EL (cell line): ENCODE measurements at regions not wholly inside any gene's neighbourhood (a gene's known extent, or its start where the extent isn't known, plus 50 kb on each side); places are given as distances from the start of the nearest gene placed in this dataset.
"Not testable (repeated sequence)": the region's sequence is repeated elsewhere in the genome, so short reads cannot be mapped to it uniquely, and the experiment has no call there.

Experiments used
- DNase-seq: peaks from one replicate; pipeline ENCODE4 v3.0.0-alpha.2; 2016

- no peak for DNase-seq
Observed at GRCh38 chrX:5683996-5684395, 544.7 kb downstream of the NLGN4X start.

DNA sequence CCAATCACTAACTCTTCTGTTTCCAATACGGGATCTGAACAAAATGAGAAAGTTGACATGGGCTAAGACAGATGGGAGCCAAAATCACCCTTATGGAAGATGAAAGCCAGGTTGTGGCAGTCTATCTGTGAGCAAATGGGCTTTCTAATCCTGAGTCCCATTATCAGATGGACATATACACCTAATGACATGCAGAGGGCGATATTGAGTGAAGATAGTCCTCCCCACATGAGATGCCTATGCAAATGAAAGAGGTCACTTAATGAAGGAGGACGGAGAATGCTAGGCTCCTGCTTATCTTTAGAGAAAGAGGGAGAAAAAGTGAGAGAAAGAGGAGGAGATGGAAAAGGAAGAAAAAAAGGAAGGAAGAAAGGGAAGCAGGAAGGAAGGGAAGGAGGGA lies 547.5 kb downstream of the NLGN4X start:
- no peak for DNase-seq

DNA sequence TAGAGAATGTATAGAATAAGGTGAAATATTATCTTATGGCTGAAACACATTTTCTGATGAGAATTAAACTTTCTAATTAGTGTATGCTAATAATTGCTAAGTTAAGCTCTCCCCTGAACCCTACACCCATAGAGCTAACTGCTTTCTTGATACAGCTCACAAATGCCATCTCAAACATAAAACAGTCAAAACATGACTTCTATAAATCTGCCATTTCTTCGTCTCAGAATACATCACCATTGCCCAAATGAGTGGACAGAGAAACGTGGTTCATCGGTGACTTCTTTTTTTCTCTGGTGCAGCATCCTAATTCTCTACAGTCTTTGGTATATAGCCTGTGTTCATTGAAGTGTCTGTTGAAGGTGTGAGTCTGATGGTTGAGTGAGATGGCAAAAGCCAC lies 554.6 kb downstream of the NLGN4X start:
- no peak for DNase-seq

DNA sequence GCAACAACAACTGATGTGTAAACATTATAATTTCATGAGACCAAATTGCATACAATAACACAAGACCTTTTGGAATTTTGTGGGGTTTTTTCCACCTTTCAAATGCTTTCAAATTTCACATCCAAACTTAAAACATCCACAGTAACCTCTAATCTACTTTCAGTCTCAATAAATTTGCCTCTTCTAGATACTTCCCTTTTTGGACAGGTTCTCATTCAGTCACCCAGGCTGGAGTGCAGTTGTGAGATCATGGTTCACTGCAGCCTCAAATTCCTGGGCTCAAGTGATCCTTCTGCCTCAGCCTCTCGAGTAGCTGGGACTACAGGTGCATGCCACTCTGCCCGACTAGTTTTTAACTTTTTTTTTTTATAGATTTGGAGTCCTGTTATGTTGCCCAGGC lies 556.6 kb downstream of the NLGN4X start:
- DNase-seq, result no peak

DNA sequence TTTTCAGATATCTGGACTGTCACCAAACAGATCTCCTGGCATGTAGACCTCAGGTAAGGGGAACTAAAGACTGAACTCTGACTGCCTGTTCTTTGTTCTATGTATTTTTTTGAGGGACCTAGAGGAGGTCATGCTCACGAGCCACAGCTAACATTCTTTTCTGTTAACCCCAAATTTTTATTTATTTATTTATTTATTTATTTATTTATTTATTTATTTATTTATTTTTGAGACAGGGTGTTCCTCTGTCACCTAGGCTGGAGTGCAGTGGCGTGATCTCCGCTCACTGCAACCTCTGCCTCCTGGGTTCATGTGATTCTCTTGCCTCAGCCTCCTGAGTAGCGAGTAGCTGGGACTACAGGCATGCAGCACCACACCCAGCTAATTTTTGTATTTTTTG lies 562.0 kb downstream of the NLGN4X start:
- not testable (repeated sequence) for DNase-seq

- DNase-seq, result no peak
Observed at GRCh38 chrX:5656544-5656943, 572.1 kb downstream of the NLGN4X start.

GRCh38 chrX:5650904-5651303 lies 577.8 kb downstream of the NLGN4X start:
- DNase-seq, result no peak

DNA sequence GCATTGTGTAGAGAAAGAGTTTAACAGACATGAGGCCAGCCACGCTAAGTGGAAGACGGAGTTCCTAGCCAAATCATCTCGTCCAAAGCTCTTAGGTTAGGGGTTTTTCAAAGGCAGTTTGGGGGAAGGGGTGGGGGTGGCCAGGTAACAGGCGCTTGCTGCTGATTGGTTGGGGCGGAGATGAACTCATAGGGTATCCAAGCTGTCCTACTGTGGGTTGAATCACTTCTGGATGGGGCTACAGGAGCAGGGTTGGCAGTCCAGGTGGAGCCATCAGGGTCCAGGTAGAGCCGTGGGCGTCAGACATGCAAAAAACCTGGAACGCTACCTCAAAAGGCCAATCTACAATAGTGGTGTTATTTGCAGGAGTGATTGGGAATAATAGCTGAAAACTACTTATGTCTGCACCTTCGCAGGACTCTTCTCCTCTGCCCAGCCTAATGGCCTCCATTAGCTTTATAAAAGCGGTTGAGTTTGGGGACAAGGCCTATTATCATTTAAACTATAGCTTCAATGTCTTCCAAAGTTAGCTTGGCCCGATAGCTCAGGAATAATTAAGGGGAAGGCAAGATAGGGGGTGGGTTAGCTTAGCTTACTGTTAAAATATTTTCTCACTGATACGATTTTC lies 579.6 kb downstream of the NLGN4X start:
- DNase-seq, result no peak

- no peak for DNase-seq
Observed at GRCh38 chrX:5646818-5647217, 581.8 kb downstream of the NLGN4X start.

DNA sequence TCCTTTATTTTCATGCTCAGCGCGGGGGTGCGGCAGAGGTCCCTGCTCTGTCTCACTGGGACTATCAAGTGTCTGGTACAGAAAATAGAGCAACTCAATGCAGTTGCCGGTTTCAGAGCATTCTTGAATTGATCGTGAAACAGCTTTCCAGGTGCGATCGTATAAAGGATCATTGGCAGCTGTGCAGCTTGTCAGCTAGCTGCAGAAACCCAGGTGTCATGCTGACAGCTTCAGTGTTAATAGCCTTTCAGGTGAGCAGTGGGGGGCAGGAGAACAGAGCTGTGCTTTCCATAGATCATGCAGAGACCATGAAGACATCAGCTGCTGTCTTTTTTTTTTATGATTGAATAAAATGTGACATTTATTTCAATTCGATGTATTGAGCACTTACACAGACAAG lies 583.9 kb downstream of the NLGN4X start:
- DNase-seq, result no peak

DNA sequence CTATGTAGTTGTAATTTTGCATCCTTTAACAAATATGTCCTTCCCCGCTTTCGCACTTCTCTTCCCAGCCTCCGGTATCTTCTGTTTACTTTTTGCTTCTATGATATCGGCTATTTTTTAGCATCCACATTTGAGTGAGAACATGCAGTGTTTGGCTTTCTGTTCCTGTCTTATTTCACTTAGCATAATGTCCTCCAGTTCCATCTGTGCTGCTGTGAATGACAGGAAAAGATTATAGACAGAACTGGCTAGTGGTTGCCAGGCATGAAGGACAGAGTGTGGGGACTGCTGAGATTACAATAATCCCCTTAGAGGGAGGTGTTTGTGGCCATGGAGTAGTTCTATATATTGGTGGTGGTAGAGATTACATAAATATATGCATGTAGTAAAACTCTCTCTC lies 588.6 kb downstream of the NLGN4X start:
- no peak for DNase-seq

GRCh38 chrX:5638572-5638971 lies 590.1 kb downstream of the NLGN4X start:
- DNase-seq, result no peak

DNA sequence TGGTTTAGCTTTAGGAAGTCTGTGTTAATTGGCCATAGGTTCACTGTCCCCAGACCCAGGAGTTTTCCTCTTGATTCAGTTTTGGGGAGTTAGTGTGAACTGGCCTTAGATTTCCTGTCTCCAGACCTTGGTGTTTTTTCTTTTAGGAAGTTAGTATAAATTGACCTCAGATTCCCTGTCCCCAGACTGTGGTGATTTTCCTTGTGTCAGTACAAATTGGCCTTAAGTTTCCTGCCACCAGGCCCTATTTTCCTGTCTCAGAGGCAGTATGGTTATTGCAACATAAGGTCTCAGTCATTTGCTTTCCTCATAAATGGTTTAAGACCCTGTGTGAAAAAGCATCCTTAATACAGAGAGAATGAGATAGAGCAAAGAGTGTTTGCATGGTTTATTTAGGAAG lies 595.8 kb downstream of the NLGN4X start:
- no peak for DNase-seq

GRCh38 chrX:5632061-5632614 lies 596.5 kb downstream of the NLGN4X start:
- DNase-seq, result no peak

- no peak for DNase-seq
Observed at GRCh38 chrX:5617666-5618065, 611.0 kb downstream of the NLGN4X start.

GRCh38 chrX:5595570-5595969 lies 633.1 kb downstream of the NLGN4X start:
- DNase-seq, result no peak

GRCh38 chrX:5586726-5587125 lies 641.9 kb downstream of the NLGN4X start:
- no peak for DNase-seq

DNA sequence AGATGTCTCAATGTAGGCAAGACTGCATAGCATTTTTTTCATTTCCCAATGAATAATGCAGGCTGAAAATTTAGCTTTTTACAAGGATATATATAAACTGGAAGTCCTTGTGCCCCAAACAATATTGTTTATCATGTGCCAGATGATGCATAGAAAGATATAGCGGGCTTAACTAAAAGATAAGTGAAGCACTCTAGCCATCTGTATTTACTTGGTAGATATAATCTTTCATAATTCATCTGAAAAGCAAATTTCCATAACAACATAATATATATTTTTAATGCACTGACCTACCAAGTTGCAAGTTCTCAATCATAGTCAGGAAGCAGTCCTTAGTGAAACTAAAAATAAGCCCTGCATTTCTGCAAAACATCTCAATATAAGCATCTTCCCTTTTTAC lies 653.3 kb downstream of the NLGN4X start:
- no peak for DNase-seq

DNA sequence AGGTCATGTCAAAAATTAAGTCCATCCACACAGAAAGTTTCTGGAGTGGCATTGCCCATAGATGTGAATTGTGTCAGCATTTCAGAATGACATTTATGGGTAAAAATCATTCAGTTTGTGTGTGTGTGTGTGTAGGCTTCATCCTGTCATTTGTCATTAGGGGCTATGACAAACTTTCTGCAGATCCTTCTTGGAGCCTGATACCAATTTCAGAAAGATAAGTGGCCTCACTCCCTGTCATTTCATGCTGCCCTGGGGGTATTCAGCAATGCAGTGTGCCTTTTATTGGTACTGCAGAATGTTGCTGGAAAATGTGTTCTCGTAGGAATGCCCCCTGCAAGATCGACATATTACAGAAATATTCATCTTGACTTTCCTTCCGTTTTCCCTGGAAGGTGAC lies 659.7 kb downstream of the NLGN4X start:
- no peak for DNase-seq

DNA sequence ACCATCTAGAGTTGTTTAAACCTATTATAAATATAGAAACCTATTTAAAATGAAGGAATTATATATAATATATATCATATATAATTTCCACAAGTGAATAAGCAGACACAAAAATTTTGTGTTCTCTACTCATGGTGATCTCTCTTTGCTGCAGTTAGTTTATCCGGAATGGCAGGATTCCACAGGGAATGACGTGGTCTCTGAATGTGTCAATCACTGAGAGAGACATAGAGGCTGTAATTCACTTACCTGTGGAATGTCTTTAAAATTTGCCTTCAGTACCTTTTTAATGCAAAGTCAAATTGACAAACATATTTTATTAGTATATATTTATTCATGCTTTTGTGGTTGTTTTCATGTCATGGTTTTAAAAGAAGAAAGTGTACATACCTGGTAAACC lies 669.3 kb downstream of the NLGN4X start:
- no peak for DNase-seq

DNA sequence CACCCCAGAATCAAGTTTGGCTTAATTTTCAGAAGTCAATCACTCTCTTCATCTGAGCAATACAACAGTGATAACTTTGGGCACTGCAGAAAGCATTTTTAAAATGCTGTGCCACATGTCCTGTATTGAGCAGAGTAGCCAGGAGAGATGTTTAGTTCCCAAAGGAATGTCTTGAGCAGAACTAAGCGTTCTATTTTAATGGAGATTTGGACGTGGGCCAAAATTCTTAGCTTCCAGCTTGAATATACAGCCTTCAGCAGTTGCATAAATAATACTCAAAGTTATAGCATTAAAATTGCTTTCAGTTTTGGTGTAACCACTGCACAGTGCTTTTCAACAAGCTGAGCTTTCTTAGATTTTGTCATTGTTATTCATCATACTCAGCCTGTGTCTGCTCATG lies 679.2 kb downstream of the NLGN4X start:
- DNase-seq, result no peak

DNA sequence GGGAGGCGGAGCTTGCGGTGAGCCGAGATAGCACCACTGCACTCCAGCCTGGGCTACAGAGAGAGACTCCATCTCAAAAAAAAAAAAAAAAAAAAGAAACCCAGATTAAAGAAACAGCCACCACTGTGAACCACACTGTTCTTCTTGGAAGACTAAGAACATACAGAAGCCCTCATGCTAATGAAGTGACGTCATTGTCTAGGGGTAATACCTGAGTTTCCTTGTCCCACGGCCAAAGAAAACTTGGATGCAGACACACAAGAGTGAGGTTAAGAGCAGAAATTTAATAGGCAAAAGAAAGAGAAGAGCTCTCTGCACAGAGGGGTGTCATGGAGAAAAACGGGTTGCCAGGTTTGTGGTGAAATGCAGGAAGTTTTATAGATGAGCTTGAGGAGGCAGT lies 691.6 kb downstream of the NLGN4X start:
- DNase-seq, result no peak

GRCh38 chrX:5536261-5536660 lies 692.4 kb downstream of the NLGN4X start:
- DNase-seq, result no peak

DNA sequence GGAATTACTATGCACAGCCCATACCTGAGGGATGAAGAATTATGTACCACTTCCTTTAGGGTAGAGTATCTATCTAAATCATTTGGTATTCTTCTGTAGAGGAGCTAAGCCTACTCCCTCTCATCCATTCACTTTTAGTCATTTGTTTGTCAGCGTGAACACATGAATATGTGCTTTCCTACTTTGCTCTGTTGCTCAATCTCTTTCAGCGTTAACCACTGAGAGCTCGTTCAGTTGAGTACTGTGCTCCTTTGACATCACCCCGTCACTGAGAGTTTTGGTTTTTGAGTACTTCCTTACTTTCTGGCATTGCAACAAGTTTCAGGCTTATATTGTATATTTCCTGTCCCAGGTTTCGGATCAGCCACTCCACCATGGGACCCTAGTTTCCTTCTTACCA lies 700.6 kb downstream of the NLGN4X start:
- no peak for DNase-seq

DNA sequence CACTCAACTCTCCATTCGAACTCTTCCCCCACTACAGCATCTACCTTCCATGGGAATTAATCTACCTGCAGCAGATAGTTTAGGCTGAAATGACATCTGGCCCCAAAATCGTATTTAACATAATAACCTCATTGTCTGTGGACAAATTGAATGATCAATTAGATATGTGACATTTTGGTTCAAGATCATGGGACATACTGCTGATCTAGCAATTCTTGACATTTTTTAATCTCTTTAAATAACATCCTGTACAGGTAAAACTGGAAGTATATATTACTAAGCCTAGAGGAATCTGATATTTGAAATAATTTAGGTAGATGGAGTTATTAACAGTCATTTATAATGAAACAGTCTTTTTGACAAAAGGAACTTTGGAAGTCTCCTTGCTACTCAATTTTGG lies 702.5 kb downstream of the NLGN4X start:
- no peak for DNase-seq
